GM12865 (cell line): ENCODE measurements at regions not wholly inside any gene's neighbourhood (a gene's known extent, or its start where the extent isn't known, plus 50 kb on each side); places are given as distances from the start of the nearest gene placed in this dataset.

Experiments used
- DNase-seq: peaks from one replicate; pipeline ENCODE4 v3.0.0; 2010; ENCODE audit warnings: low read depth
- H3K4me3 ChIP-seq: 2 replicates; pipeline ENCODE4 v1.5.1; 2011; ENCODE audit warnings: mild to moderate bottlenecking, low read depth, low read length, control low read depth
- CTCF ChIP-seq: IDR thresholded peaks from 2 replicates; pipeline ENCODE4 v1.5.1; 2011; ENCODE audit warnings: low read length, control low read depth, low read depth, inconsistent platforms; ENCODE audit not compliant: insufficient read depth; ENCODE audit errors: missing control alignments

DNA sequence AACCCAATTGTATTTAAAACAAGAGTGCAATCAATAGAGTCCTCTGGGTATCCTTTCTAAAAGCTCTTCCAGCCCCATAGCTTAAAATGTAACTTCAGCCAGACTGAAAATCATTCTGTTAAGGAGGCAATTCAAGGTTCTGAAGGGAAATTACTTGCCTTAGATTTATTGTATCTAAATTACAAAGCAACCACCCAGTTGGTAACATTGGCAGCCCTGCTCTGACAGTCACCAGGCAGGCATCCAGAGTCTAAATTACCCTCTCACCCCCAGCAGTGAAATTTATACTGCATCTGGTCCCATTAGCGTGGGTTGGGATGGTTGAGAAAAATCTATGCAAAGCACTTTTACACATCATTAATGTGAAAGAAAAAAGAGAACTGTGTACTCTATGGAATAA lies 514.7 kb downstream of the MTRR start:
- DNase-seq = no peak
- no peak overlapping the region for H3K4me3 ChIP-seq
- no peak for TF ChIP-seq CTCF

DNA sequence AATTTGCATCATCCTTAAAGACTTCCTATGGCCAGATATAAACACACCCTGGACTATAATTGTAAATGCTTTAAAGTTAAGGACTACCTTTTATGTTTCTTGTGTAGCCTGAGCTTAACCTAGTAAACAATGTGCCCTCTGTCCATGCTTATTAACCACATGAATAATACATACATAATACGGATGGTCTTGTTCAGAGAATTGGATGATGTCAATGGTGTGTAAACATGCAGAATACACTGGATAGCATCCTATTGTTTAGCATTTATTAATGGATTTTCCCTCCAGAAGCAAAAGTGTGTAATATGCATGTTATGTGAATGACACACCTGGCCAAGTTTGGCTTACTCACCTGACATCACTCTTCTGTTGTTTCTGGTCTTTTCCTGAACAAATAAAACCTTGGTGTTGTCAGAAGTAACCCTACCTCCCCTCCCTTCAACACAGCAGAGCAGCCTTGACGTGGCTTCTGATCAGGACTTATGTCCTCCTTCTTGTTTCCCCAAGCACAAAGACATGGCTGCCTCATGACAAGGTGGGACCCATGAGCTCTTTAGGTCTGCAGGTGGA lies 517.9 kb downstream of the MTRR start:
- no peak for TF ChIP-seq CTCF
- no peak for DNase-seq
- H3K4me3 ChIP-seq = no peak overlapping the region

GRCh38 chr5:8391911-8392310 lies 523.0 kb downstream of the MTRR start:
- H3K4me3 ChIP-seq = no peak overlapping the region
- no peak for DNase-seq
- no peak for TF ChIP-seq CTCF

DNA sequence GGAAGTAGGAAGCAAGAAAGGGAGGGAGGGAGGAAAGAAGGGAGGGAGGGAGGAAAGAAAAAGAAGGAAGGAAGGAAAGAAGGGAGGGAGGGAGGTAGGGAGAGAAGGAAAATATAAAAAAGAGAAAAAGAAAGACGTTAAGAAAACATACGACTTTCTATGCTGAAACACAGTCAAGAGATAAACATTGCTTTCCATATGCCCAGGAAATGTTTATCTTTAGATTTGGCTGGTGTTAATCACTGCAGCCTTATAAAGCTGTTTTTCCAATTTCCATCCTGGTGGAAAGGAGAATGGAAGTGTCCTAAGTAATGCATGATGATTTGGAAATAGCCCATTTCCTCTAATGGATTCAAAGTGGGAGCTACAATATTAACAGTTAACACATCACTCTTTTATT lies 524.3 kb downstream of the MTRR start:
- TF ChIP-seq CTCF = no peak
- DNase-seq = no peak
- no peak overlapping the region for H3K4me3 ChIP-seq

- no peak for TF ChIP-seq CTCF
- no peak for DNase-seq
Measured at GRCh38 chr5:8394965-8395364, 526.0 kb downstream of the MTRR start.

DNA sequence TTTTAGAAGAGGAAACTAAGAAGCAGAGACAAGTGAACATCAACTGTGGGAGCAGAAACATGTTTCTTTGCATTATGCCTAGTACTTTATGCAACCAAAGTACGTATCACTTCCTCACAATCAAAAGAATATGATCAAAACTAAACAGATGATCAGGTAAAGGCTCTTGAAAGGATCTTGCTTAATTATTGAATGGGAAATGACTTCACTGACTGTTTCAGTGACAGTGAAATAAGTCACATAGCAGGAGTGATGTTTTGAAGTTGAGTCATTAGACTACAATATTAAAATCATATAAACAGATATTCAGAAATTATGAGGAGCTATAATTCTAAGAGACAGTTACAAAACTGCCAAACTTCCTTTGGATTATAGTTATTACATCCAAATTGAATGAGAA lies 527.3 kb downstream of the MTRR start:
- no peak for TF ChIP-seq CTCF
- DNase-seq = no peak

More at GRCh38 chr5:8394965-8395364, 526.0 kb downstream of the MTRR start:
- H3K4me3 ChIP-seq = no peak overlapping the region

DNA sequence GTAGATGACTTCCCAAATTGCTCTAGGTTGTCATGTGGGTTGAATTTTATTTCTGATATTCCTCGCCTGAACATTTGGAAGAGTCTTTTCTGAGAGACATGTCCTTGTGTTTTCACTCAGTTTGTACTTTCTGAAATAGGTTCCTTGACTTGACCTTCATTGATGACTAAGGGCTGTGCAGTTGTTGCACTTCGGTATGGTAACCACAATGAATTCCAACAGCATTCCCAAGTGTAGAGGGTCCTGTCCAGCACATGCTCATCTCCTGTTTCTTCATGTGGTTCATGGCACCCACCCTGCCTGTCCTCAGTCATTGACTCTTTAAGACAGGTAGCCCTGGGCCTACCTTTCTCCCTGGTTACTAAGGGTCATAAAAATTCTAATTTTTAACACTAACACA lies 527.8 kb downstream of the MTRR start:
- no peak for TF ChIP-seq CTCF
- DNase-seq = no peak
- no peak overlapping the region for H3K4me3 ChIP-seq

More for the DNA sequence above, 527.3 kb downstream of the MTRR start:
- H3K4me3 ChIP-seq = no peak overlapping the region
